Mucosa of rectum (tissue), 2 donors: ENCODE measurements at regions not wholly inside any gene's neighbourhood (a gene's known extent, or its start where the extent isn't known, plus 50 kb on each side); places are given as distances from the start of the nearest gene placed in this dataset.

Source experiments
- H3K27ac ChIP-seq, 2 donors: one replicate each; pipeline ENCODE4 v1.7.0; 2013; ENCODE audit warnings: inconsistent platforms in 2 of 2, low read depth in 2 of 2, low read length in 2 of 2
- H3K27me3 ChIP-seq, 2 donors: one replicate each; pipeline ENCODE4 v1.7.0; 2013; ENCODE audit warnings: low read length in 2 of 2; ENCODE audit not compliant: control insufficient read depth in 2 of 2, insufficient read depth in 2 of 2
- H3K36me3 ChIP-seq, 2 donors: one replicate each; pipeline ENCODE4 v1.7.0; 2013; ENCODE audit warnings: low read length in 2 of 2; ENCODE audit not compliant: control insufficient read depth in 2 of 2, insufficient read depth in 2 of 2
- H3K4me1 ChIP-seq, 2 donors: one replicate each; pipeline ENCODE4 v1.7.0; 2013; ENCODE audit warnings: low read length in 2 of 2, mild to moderate bottlenecking in 1 of 2; ENCODE audit not compliant: control insufficient read depth in 2 of 2, insufficient read depth in 2 of 2
- H3K4me3 ChIP-seq, 2 donors: one replicate each; pipeline ENCODE4 v1.7.0; 2013; ENCODE audit warnings: low read length in 2 of 2
- H3K9ac ChIP-seq, 2 donors: one replicate each; pipeline ENCODE4 v1.7.0; 2013; ENCODE audit warnings: low read length in 2 of 2, low read depth in 1 of 2, mild to moderate bottlenecking in 1 of 2
- H3K9me3 ChIP-seq, 2 donors: one replicate each; pipeline ENCODE4 v1.7.0; 2013; ENCODE audit warnings: low read length in 2 of 2; ENCODE audit not compliant: control insufficient read depth in 2 of 2
- donor health status: healthy.
- donor health status: Normal muscosa, but diverticular disease.

DNA sequence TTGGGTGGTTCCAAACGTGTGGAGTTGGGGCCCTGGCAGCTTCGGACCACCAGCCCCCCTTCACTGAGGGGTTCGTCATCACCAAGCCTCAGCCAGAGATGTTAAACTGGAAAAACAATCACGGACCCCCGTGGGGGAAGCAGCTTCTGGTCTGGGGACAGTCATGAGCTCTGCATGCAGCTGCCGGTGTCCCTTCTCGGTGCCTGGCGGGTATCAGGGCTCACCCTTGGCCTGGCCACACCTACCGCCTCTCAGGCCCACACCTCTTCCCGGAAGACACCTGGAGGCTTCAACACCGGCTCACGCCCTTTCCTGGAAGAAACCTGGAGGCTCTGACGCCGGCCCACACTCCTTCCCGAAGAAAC is 77.8 kb upstream of the BHLHE23 start:
- H3K9me3 ChIP-seq: no peaks in the 10 kb centered on the region
- H3K27me3 ChIP-seq: peaks cover 7% of the 10 kb centered on the region in 2 donors
- no peaks in the 10 kb centered on the region for H3K4me1 ChIP-seq
- H3K36me3 ChIP-seq: no peaks in the 10 kb centered on the region
- no peak overlapping the region for H3K9ac ChIP-seq
- H3K27ac ChIP-seq: no peak overlapping the region
- H3K4me3 ChIP-seq: no peak overlapping the region

DNA sequence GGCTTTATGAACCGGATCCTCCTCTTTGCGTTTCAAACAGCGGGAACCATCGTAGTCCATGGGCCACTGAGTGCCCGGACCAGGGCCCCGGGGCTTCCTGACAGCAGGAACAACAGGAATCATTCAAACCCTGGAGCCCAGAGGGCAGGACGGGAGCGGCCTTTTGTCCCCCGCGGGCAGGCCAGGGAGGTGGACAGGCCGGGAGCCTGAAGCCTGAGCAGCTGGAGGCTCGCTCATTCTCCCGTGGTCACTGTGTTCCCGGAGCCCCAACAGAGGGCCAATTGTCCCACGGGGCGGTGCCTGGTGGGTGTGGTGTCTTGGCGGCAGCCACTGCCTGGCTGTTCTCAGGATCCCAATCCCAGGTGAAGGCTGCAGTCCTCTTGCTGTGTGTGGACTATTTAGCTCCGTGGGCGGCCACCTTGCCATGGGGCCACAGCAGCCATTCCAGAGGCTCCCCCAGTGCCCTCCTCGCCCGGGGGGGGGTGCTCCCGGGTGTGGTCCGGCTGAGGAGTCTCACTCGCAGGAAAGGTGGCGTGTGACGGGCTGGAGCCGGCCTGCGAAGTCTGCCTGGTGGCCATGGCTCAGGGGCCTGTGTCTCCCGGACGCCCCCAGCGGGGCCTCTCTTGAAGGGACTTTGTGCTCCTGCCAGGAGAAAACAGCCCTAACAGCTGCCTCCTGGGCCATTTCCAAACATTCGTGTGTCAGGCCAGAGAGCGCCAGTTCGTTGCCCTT is 77.2 kb upstream of the BHLHE23 start:
- Histone ChIP-seq H3K4me3 (no peak overlapping the region), H3K4me1 (no peaks in the 10 kb centered on the region), H3K27ac (no peak overlapping the region), H3K9me3 (no peaks in the 10 kb centered on the region), H3K36me3 (no peaks in the 10 kb centered on the region), H3K27me3 (peaks cover 7% of the 10 kb centered on the region in 2 donors), H3K9ac (no peak overlapping the region)

DNA sequence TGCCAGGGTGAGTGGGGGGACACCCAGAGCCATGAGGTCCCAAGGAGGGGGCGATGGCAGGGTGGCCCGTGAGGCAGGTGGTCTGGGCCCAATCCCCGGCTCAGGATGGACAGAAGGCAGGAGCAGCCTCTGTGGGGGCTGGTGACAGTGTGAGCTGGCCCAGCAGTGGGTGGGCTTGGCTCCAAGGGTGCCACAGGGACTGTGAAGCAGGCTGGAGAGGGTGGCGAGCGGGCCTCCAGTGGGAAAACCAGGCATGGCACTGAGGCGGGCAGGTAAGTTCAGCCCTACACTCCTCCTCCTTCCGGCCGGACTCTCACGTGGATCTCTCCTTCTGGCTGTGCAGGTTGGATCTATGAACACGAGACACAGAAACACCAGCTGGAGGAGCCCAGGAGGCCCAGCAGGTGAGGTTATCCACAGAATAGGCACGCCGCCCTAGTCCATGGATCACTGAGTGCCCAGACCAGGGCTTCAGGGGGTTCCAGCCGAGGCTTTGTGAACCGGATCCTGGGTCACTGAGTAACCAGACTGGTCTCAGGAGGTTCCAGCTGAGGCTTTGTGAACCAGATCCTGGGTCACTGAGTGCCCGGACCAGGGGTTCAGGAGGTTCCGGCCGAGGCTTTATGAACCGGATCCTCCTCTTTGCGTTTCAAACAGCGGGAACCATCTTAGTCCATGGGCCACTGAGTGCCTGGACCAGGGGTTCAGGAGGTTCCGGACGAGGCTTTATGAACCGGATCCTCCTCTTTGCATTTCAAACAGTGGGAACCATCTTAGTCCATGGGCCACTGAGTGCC is 76.4 kb upstream of the BHLHE23 start:
- no peak overlapping the region for H3K27ac ChIP-seq
- H3K9me3 ChIP-seq: peaks cover 0 to 4% of the 10 kb centered on the region in 2 donors
- H3K4me3 ChIP-seq: no peak overlapping the region
- H3K27me3 ChIP-seq: peaks cover 5 to 7% of the 10 kb centered on the region in 2 donors
- H3K4me1 ChIP-seq: no peaks in the 10 kb centered on the region
- no peak overlapping the region for H3K9ac ChIP-seq
- no peaks in the 10 kb centered on the region for H3K36me3 ChIP-seq

- H3K9ac ChIP-seq: no peak overlapping the region
- H3K27ac ChIP-seq: no peak overlapping the region
- no peak overlapping the region for H3K4me3 ChIP-seq
- peaks cover 0 to 4% of the 10 kb centered on the region in 2 donors for H3K9me3 ChIP-seq
- H3K4me1 ChIP-seq: no peaks in the 10 kb centered on the region
- H3K27me3 ChIP-seq: peaks cover 3% of the 10 kb centered on the region in 2 donors
- no peaks in the 10 kb centered on the region for H3K36me3 ChIP-seq
These were observed 75.7 kb upstream of the BHLHE23 start for GRCh38 chr20:63082308-63082938.

DNA sequence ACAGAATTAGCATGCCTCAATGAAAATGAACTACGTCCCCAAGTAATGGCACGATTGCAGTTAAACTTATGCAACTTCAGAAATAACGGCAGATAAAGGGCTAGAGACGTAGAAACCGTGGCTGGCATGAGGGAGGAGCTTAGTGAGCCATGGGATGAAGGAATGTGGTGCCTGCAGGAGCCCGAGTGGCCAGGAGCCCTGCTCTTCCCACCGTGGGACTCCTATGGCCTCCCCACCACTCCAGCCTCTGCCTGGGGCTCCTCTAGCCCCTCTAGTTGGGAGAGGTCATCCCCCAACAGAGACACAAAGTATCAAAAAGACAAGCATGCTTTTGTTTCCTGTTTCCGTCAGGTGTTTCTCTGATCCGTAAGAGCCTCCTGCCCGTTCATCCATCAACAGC is 75.1 kb upstream of the BHLHE23 start:
- no peak overlapping the region for H3K4me3 ChIP-seq
- peaks cover 3% of the 10 kb centered on the region in 2 donors for H3K27me3 ChIP-seq

GRCh38 chr20:63081351-63081750 is 74.6 kb upstream of the BHLHE23 start:
- peaks cover 3% of the 10 kb centered on the region in 2 donors for H3K27me3 ChIP-seq

More for the DNA sequence above, 75.1 kb upstream of the BHLHE23 start:
- Histone ChIP-seq H3K9me3 (peaks cover 0 to 4% of the 10 kb centered on the region in 2 donors), H3K36me3 (no peaks in the 10 kb centered on the region), H3K27ac (no peak overlapping the region), H3K9ac (no peak overlapping the region), H3K4me1 (no peaks in the 10 kb centered on the region)

GRCh38 chr20:63080811-63081210 is 74.0 kb upstream of the BHLHE23 start:
- H3K4me3 ChIP-seq: no peak overlapping the region

More at GRCh38 chr20:63081351-63081750, 74.6 kb upstream of the BHLHE23 start:
- Histone ChIP-seq H3K27ac (no peak overlapping the region), H3K9me3 (peaks cover 0 to 4% of the 10 kb centered on the region in 2 donors), H3K4me3 (no peak overlapping the region), H3K9ac (no peak overlapping the region), H3K36me3 (no peaks in the 10 kb centered on the region), H3K4me1 (no peaks in the 10 kb centered on the region)

DNA sequence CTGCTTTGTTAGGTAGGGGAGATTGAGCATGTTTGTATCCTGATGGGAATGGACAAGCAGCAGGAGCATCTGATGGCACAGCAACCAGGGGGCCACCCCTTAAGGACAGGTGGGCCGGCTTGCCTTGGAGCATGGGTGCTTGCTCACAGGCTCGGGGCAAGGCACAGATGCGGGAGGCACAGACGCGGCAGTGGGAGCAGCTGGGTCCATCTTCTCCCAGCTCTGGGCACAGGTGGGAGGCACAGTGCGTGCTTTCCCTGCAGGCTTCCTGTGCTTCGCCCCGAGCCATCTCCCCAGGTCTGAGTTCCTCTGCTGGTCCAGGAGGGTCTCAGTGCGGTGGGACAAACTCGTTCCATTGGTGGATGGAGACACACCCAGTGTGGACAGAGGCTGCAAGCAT is 73.6 kb upstream of the BHLHE23 start:
- Histone ChIP-seq H3K4me1 (no peaks in the 10 kb centered on the region), H3K27ac (no peak overlapping the region), H3K9ac (no peak overlapping the region), H3K27me3 (peaks cover 0 to 3% of the 10 kb centered on the region in 2 donors), H3K9me3 (peaks cover 0 to 4% of the 10 kb centered on the region in 2 donors), H3K4me3 (no peak overlapping the region), H3K36me3 (no peaks in the 10 kb centered on the region)

More at GRCh38 chr20:63080811-63081210, 74.0 kb upstream of the BHLHE23 start:
- H3K27ac ChIP-seq: no peak overlapping the region
- H3K9ac ChIP-seq: no peak overlapping the region
- H3K4me1 ChIP-seq: no peaks in the 10 kb centered on the region
- peaks cover 0 to 4% of the 10 kb centered on the region in 2 donors for H3K9me3 ChIP-seq
- H3K27me3 ChIP-seq: peaks cover 3% of the 10 kb centered on the region in 2 donors
- H3K36me3 ChIP-seq: no peaks in the 10 kb centered on the region

DNA sequence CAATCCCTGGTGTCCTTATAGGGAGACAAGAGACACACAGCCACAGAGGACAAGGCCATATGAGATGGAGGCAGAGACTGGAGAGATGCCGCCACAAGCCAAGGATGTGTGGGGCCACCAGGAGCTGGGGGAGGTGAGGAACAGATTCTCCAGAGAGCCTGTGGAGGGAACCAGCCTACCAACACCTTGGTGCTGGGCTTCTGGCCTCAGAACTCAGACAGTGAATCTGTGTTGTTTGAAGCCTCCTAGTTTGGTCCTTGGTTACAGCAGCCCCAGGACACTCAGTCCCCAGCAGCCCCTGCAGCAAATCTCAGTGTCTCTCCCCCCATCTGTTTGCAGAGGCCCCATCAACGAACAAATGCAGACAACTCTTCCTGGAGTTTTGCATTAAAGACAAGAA is 73.2 kb upstream of the BHLHE23 start:
- no peak overlapping the region for H3K27ac ChIP-seq
- H3K9ac ChIP-seq: no peak overlapping the region
- H3K4me3 ChIP-seq: no peak overlapping the region
- H3K27me3 ChIP-seq: peaks cover 0 to 3% of the 10 kb centered on the region in 2 donors
- peaks cover 0 to 4% of the 10 kb centered on the region in 2 donors for H3K9me3 ChIP-seq
- no peaks in the 10 kb centered on the region for H3K36me3 ChIP-seq
- H3K4me1 ChIP-seq: no peaks in the 10 kb centered on the region

GRCh38 chr20:63077705-63078104 is 70.9 kb upstream of the BHLHE23 start:
- no peak overlapping the region for H3K4me3 ChIP-seq
- peaks cover 0 to 4% of the 10 kb centered on the region in 2 donors for H3K9me3 ChIP-seq
- H3K27me3 ChIP-seq: peaks cover 3 to 5% of the 10 kb centered on the region in 2 donors
- H3K4me1 ChIP-seq: no peaks in the 10 kb centered on the region
- H3K9ac ChIP-seq: no peak overlapping the region
- no peaks in the 10 kb centered on the region for H3K36me3 ChIP-seq
- H3K27ac ChIP-seq: no peak overlapping the region
